AG09309 (cell line): ENCODE measurements at regions not wholly inside any gene's neighbourhood (a gene's known extent, or its start where the extent isn't known, plus 50 kb on each side); places are given as distances from the start of the nearest gene placed in this dataset.

Experiments used
- DNase-seq: peaks from one replicate; pipeline ENCODE4 v3.0.0-alpha.2; 2010; ENCODE audit warnings: low read depth
- H3K4me3 ChIP-seq: 2 replicates; pipeline ENCODE4 v1.5.1; 2011; ENCODE audit warnings: mild to moderate bottlenecking, low read depth, low read length, moderate library complexity; ENCODE audit not compliant: control insufficient read depth
- CTCF ChIP-seq: IDR thresholded peaks from 2 replicates; pipeline ENCODE4 v1.5.1; 2011; ENCODE audit warnings: mild to moderate bottlenecking, low read depth, low read length, inconsistent platforms; ENCODE audit not compliant: insufficient read depth, control insufficient read depth; ENCODE audit errors: missing control alignments

GRCh38 chr7:15856311-15856710 is 169.8 kb upstream of the MEOX2 start:
- no peak overlapping the region for H3K4me3 ChIP-seq
- TF ChIP-seq CTCF: no peak
- no peak for DNase-seq

- H3K4me3 ChIP-seq: no peak overlapping the region
- no peak for DNase-seq
- no peak for TF ChIP-seq CTCF
Observed at GRCh38 chr7:15855525-15856109, 169.1 kb upstream of the MEOX2 start.

- TF ChIP-seq CTCF: no peak
- no peak overlapping the region for H3K4me3 ChIP-seq
- no peak for DNase-seq
Observed at GRCh38 chr7:15854841-15855524, 168.5 kb upstream of the MEOX2 start.

GRCh38 chr7:15853832-15854470 is 167.5 kb upstream of the MEOX2 start:
- no peak for DNase-seq
- TF ChIP-seq CTCF: no peak
- no peak overlapping the region for H3K4me3 ChIP-seq

GRCh38 chr7:15851201-15851600 is 164.7 kb upstream of the MEOX2 start:
- H3K4me3 ChIP-seq: no peak overlapping the region
- no peak for TF ChIP-seq CTCF
- no peak for DNase-seq

GRCh38 chr7:15848901-15849300 is 162.4 kb upstream of the MEOX2 start:
- TF ChIP-seq CTCF: no peak
- no peak overlapping the region for H3K4me3 ChIP-seq
- no peak for DNase-seq
